KMS-11 (cell line): ENCODE measurements at regions not wholly inside any gene's neighbourhood (a gene's known extent, or its start where the extent isn't known, plus 50 kb on each side); places are given as distances from the start of the nearest gene placed in this dataset.
"Not testable (repeated sequence)": the region's sequence is repeated elsewhere in the genome, so short reads cannot be mapped to it uniquely, and the experiment has no call there.

ENCODE experiments used
- H2AFZ ChIP-seq: fragments of 200-600 bp; sonication (generic); 2 replicates; pipeline ENCODE4 v1.6.1; 2016; ENCODE audit warnings: antibody characterized with exemption, mixed run types, low read depth
- H3K27ac ChIP-seq: fragments of 200-600 bp; sonication (generic); 2 replicates; pipeline ENCODE4 v1.6.1; 2016; ENCODE audit warnings: mild to moderate bottlenecking, mixed run types
- H3K27me3 ChIP-seq: fragments of 200-600 bp; sonication (generic); 2 replicates; pipeline ENCODE4 v1.6.1; 2017; ENCODE audit warnings: mild to moderate bottlenecking, low read depth, mixed run types, moderate library complexity; ENCODE audit not compliant: insufficient read depth
- H3K36me3 ChIP-seq: fragments of 200-600 bp; sonication (generic); 2 replicates; pipeline ENCODE4 v1.6.1; 2017; ENCODE audit warnings: mild to moderate bottlenecking, mixed run types; ENCODE audit not compliant: insufficient read depth
- H3K4me1 ChIP-seq: fragments of 200-600 bp; sonication (generic); 2 replicates; pipeline ENCODE4 v1.6.1; 2016; ENCODE audit warnings: mild to moderate bottlenecking, low read depth, mixed run types; ENCODE audit not compliant: poor library complexity, severe bottlenecking
- H3K4me2 ChIP-seq: fragments of 200-600 bp; sonication (generic); 2 replicates; pipeline ENCODE4 v1.7.0; 2016; ENCODE audit warnings: mild to moderate bottlenecking, mixed run types
- H3K4me3 ChIP-seq: fragments of 200-600 bp; sonication (generic); IDR thresholded peaks from 2 replicates; pipeline ENCODE4 v1.6.1; 2017; ENCODE audit warnings: low read depth, low read length, mixed read lengths; ENCODE audit not compliant: insufficient read depth
- H3K79me2 ChIP-seq: fragments of 200-600 bp; sonication (generic); 2 replicates; pipeline ENCODE4 v1.6.1; 2016; ENCODE audit warnings: low read depth, mixed run types; ENCODE audit not compliant: insufficient read depth
- H3K9ac ChIP-seq: fragments of 200-600 bp; sonication (generic); 2 replicates; pipeline ENCODE4 v1.6.1; 2016; ENCODE audit warnings: mild to moderate bottlenecking, mixed run types
- H4K20me1 ChIP-seq: fragments of 200-600 bp; sonication (generic); 2 replicates; pipeline ENCODE4 v1.6.1; 2016; ENCODE audit warnings: mild to moderate bottlenecking, mixed run types; ENCODE audit not compliant: insufficient read depth
- CTCF ChIP-seq: fragments of 200-600 bp; sonication (generic); conservative IDR thresholded peaks from 2 replicates; pipeline ENCODE4 v1.6.1; 2017; ENCODE audit warnings: low read depth, mild to moderate bottlenecking, antibody characterized with exemption, low read length, moderate library complexity, mixed read lengths

DNA sequence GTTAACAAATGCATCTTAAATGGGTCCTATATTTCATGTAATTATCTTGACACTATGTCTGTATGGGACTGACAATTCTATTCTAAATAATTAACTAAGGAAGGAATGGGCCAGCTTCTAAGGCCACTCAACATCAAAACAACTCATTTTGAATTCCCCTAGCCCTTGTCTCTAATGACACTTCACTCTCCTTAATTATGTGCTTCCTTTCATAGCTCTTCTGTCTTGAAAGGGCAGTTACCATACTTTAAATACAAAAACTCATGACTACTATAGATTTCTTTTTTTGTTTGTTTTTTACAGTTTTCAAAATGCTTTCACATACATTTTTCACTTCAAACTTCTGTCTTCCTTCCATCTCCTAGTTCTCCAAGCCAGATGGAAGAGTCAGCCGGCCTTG, 126.1 kb upstream of the CHODL start:
- Histone ChIP-seq H4K20me1 (no peaks in the 10 kb centered on the region), H3K4me2 (no peak overlapping the region), H3K36me3 (no peaks in the 10 kb centered on the region; the same call in 1 of the 2 replicates), H3K79me2 (no peaks in the 10 kb centered on the region), H3K9ac (no peak overlapping the region), H3K27ac (no peak overlapping the region), H3K4me3 (no peak overlapping the region), H2AFZ (no peak overlapping the region), H3K27me3 (no peaks in the 10 kb centered on the region), H3K4me1 (no peaks in the 10 kb centered on the region)
- TF ChIP-seq CTCF: no peak

DNA sequence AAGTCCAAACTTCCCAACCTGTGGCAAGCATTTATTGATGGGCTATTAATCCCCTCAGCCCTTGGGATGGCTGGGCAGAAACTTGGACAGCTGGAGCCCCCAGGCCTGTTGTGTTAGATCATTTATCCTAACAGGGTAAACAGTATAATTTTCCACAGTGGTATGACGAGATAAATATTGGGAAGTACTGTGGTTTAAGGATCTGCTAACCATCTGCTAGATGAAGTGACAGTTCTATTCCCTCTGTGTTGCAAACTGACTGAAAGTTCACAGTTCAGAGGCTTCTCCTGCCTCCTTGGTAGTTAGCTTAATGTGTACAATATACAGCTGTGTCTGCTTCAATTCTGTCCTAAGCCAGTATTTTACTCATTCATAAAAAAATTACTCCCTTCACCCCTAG, 127.5 kb upstream of the CHODL start:
- Histone ChIP-seq H3K27ac (no peak overlapping the region), H3K36me3 (no peaks in the 10 kb centered on the region; the same call in 1 of the 2 replicates), H3K4me1 (no peaks in the 10 kb centered on the region), H3K4me2 (no peak overlapping the region), H3K4me3 (no peak overlapping the region), H4K20me1 (no peaks in the 10 kb centered on the region), H3K27me3 (no peaks in the 10 kb centered on the region), H3K9ac (no peak overlapping the region), H2AFZ (no peak overlapping the region), H3K79me2 (no peaks in the 10 kb centered on the region)
- no peak for TF ChIP-seq CTCF

- no peaks in the 10 kb centered on the region for H3K4me1 ChIP-seq
- H3K27ac ChIP-seq: no peak overlapping the region
- H2AFZ ChIP-seq: no peak overlapping the region
- no peak overlapping the region for H3K9ac ChIP-seq
- H3K36me3 ChIP-seq: no peaks in the 10 kb centered on the region; the same call in 1 of the 2 replicates
- no peak overlapping the region for H3K4me3 ChIP-seq
- no peak overlapping the region for H3K4me2 ChIP-seq
- no peak for TF ChIP-seq CTCF
- no peaks in the 10 kb centered on the region for H3K27me3 ChIP-seq
- H4K20me1 ChIP-seq: no peaks in the 10 kb centered on the region
- H3K79me2 ChIP-seq: no peaks in the 10 kb centered on the region
Measured at GRCh38 chr21:18114810-18115209, 129.8 kb upstream of the CHODL start.

- no peak overlapping the region for H3K27ac ChIP-seq
- H2AFZ ChIP-seq: no peak overlapping the region
- H3K4me2 ChIP-seq: no peak overlapping the region
- H3K4me1 ChIP-seq: no peaks in the 10 kb centered on the region
- no peak overlapping the region for H3K9ac ChIP-seq
- no peaks in the 10 kb centered on the region for H3K79me2 ChIP-seq
- no peaks in the 10 kb centered on the region; the same call in 1 of the 2 replicates for H3K36me3 ChIP-seq
- no peak for TF ChIP-seq CTCF
- no peaks in the 10 kb centered on the region for H4K20me1 ChIP-seq
- H3K4me3 ChIP-seq: no peak overlapping the region
- no peaks in the 10 kb centered on the region for H3K27me3 ChIP-seq
Measured at GRCh38 chr21:18104802-18105201, 139.8 kb upstream of the CHODL start.

- not testable (repeated sequence) for H3K27me3 ChIP-seq, H3K27ac ChIP-seq, H3K4me2 ChIP-seq, H2AFZ ChIP-seq, H3K4me1 ChIP-seq, H3K79me2 ChIP-seq, H3K4me3 ChIP-seq, H4K20me1 ChIP-seq, H3K36me3 ChIP-seq, H3K9ac ChIP-seq
Measured at GRCh38 chr21:18096413-18096812, 148.2 kb upstream of the CHODL start.
